GM23338 (cell line): ENCODE measurements at regions not wholly inside any gene's neighbourhood (a gene's known extent, or its start where the extent isn't known, plus 50 kb on each side); places are given as distances from the start of the nearest gene placed in this dataset.

Experiments
- ATAC-seq: fragments of 200-7000 bp; cut with Tn5 transposase; 3 replicates; pipeline ENCODE4 v1.9.1; 2020
- DNase-seq: peaks from one replicate; pipeline ENCODE4 v3.0.0-alpha.2; 2015; ENCODE audit warnings: low spot score
- H2AFZ ChIP-seq: fragments of 200-600 bp; sonication (generic); 2 replicates; pipeline ENCODE4 v1.8.0; 2016; ENCODE audit warnings: antibody characterized with exemption, mild to moderate bottlenecking, moderate library complexity
- H3F3A ChIP-seq: fragments of 200-600 bp; sonication (generic); replicated peaks from 2 replicates; pipeline ENCODE4 v1.8.0; 2017; ENCODE audit warnings: antibody characterized with exemption, mixed run types, low read depth
- H3K27ac ChIP-seq: fragments of 200-600 bp; sonication (generic); 2 replicates; pipeline ENCODE4 v1.6.1; 2016; ENCODE audit warnings: low read depth
- H3K27me3 ChIP-seq: fragments of 200-600 bp; sonication (generic); 2 replicates; pipeline ENCODE4 v1.8.0; 2016; ENCODE audit warnings: mild to moderate bottlenecking, mixed run types, moderate library complexity; ENCODE audit not compliant: insufficient read depth
- H3K36me3 ChIP-seq: fragments of 200-600 bp; sonication (generic); 2 replicates; pipeline ENCODE4 v1.8.0; 2016; ENCODE audit warnings: mild to moderate bottlenecking; ENCODE audit not compliant: insufficient read depth
- H3K4me1 ChIP-seq: fragments of 200-600 bp; sonication (generic); 2 replicates; pipeline ENCODE4 v1.8.0; 2016; ENCODE audit warnings: mild to moderate bottlenecking, moderate library complexity; ENCODE audit not compliant: insufficient read depth
- H3K4me2 ChIP-seq: fragments of 200-600 bp; sonication (generic); 2 replicates; pipeline ENCODE4 v1.7.1; 2017; ENCODE audit warnings: mixed run types
- H3K4me3 ChIP-seq: fragments of 200-600 bp; sonication (generic); 2 replicates; pipeline ENCODE4 v1.6.1; 2016; ENCODE audit warnings: mixed run types
- H3K79me2 ChIP-seq: fragments of 200-600 bp; sonication (generic); replicated peaks from 2 replicates; pipeline ENCODE4 v1.8.0; 2017; ENCODE audit warnings: mild to moderate bottlenecking; ENCODE audit not compliant: insufficient read depth
- H3K9me2 ChIP-seq: fragments of 200-600 bp; sonication (generic); 2 replicates; pipeline ENCODE4 v1.8.0; 2017; ENCODE audit not compliant: insufficient read depth
- H4K20me1 ChIP-seq: fragments of 200-600 bp; sonication (generic); replicated peaks from 2 replicates; pipeline ENCODE4 v1.8.0; 2017; ENCODE audit warnings: mild to moderate bottlenecking; ENCODE audit not compliant: insufficient read depth
- H3K27ac Mint-ChIP-seq: 2 replicates; pipeline ENCODE4 v1.8.0; 2020; ENCODE audit warnings: inconsistent platforms, mild to moderate bottlenecking, moderate library complexity, mixed read lengths
- H3K27me3 Mint-ChIP-seq: 3 replicates; pipeline ENCODE4 v1.8.0; 2022; ENCODE audit warnings: low read depth, mild to moderate bottlenecking, moderate library complexity, mixed read lengths, inconsistent platforms; ENCODE audit not compliant: insufficient read depth, poor library complexity
- H3K36me3 Mint-ChIP-seq: 3 replicates; pipeline ENCODE4 v1.8.0; 2021; ENCODE audit warnings: low read depth, mild to moderate bottlenecking, inconsistent platforms, moderate library complexity, mixed read lengths
- H3K4me1 Mint-ChIP-seq: 3 replicates; pipeline ENCODE4 v1.8.0; 2020; ENCODE audit warnings: mild to moderate bottlenecking, inconsistent platforms, mixed read lengths
- H3K4me3 Mint-ChIP-seq: 3 replicates; pipeline ENCODE4 v1.8.0; 2021; ENCODE audit warnings: moderate library complexity, mild to moderate bottlenecking, inconsistent platforms, mixed read lengths
- H3K9me3 Mint-ChIP-seq: 3 replicates; pipeline ENCODE4 v1.8.0; 2020; ENCODE audit warnings: moderate library complexity, mild to moderate bottlenecking, inconsistent platforms, mixed read lengths
- CREB1 ChIP-seq: fragments of 250-450 bp; sonication (Bioruptor Pico); IDR thresholded peaks from 2 replicates; pipeline ENCODE4 v1.5.0; 2020; ENCODE audit warnings: low read depth, mild to moderate bottlenecking, moderate library complexity
- ETS1 ChIP-seq: IDR thresholded peaks from 2 replicates; pipeline ENCODE4 v1.6.1; 2016; ENCODE audit warnings: antibody characterized with exemption
- EZH2 ChIP-seq: fragments of 200-600 bp; sonication (generic); IDR thresholded peaks from one replicate; pipeline ENCODE4 v1.8.0; 2017; ENCODE audit warnings: antibody characterized with exemption, mild to moderate bottlenecking, low read depth; ENCODE audit not compliant: unreplicated experiment
- EZH2phosphoT487 ChIP-seq: fragments of 200-600 bp; sonication (generic); IDR thresholded peaks from one replicate; pipeline ENCODE4 v1.8.1; 2018; ENCODE audit warnings: antibody characterized with exemption; ENCODE audit not compliant: unreplicated experiment
- JUNB ChIP-seq: IDR thresholded peaks from one replicate; pipeline ENCODE4 v1.6.1; 2016; ENCODE audit warnings: antibody characterized with exemption; ENCODE audit not compliant: unreplicated experiment
- NANOG ChIP-seq: IDR thresholded peaks from 2 replicates; pipeline ENCODE4 v1.6.1; 2016; ENCODE audit warnings: antibody characterized with exemption, borderline replicate concordance
- POLR2AphosphoS5 ChIP-seq: IDR thresholded peaks from 2 replicates; pipeline ENCODE4 v1.6.1; 2016; ENCODE audit warnings: antibody characterized with exemption, low read depth
- REST ChIP-seq: IDR thresholded peaks from one replicate; pipeline ENCODE4 v1.6.1; 2018; ENCODE audit warnings: antibody characterized with exemption; ENCODE audit not compliant: unreplicated experiment
- STAT1 ChIP-seq: IDR thresholded peaks from one replicate; pipeline ENCODE4 v1.6.1; 2016; ENCODE audit warnings: antibody characterized with exemption; ENCODE audit not compliant: unreplicated experiment
- ZNF114 ChIP-seq: fragments of 250-450 bp; sonication (Bioruptor Pico); IDR thresholded peaks from 2 replicates; pipeline ENCODE4 v1.5.0; 2020; ENCODE audit warnings: mild to moderate bottlenecking, moderate library complexity
- ZNF331 ChIP-seq: fragments of 250-450 bp; sonication (Bioruptor Pico); IDR thresholded peaks from 2 replicates; pipeline ENCODE4 v1.5.0; 2020; ENCODE audit warnings: low read depth, mild to moderate bottlenecking, moderate library complexity
- ZNF462 ChIP-seq: fragments of 250-450 bp; sonication (Bioruptor Pico); IDR thresholded peaks from 2 replicates; pipeline ENCODE4 v1.5.0; 2020; ENCODE audit warnings: mild to moderate bottlenecking, moderate library complexity

GRCh38 chr1:164466429-164466828 lies 92.6 kb upstream of the PBX1 start:
- ATAC-seq (no peak), DNase-seq (no peak)
- H3K27me3 ChIP-seq, result no peaks in the 10 kb centered on the region
- H3K4me2 ChIP-seq, result no peak overlapping the region
- H3K36me3 ChIP-seq, result no peaks in the 10 kb centered on the region
- H3K4me1 ChIP-seq, result no peaks in the 10 kb centered on the region
- Mint-ChIP-seq H3K4me3 (no peak overlapping the region), H3K4me1 (no peaks in the 10 kb centered on the region), H3K36me3 (no peaks in the 10 kb centered on the region), H3K27ac (no peak overlapping the region), H3K27me3 (no peaks in the 10 kb centered on the region), H3K9me3 (no peaks in the 10 kb centered on the region)
- H4K20me1 ChIP-seq, result no peaks in the 10 kb centered on the region
- no peaks in the 10 kb centered on the region for H3K79me2 ChIP-seq
- H2AFZ ChIP-seq, result no peak overlapping the region
- no peak overlapping the region for H3K4me3 ChIP-seq
- H3F3A ChIP-seq, result no peaks in the 10 kb centered on the region
- no peaks in the 10 kb centered on the region for H3K9me2 ChIP-seq
- TF ChIP-seq POLR2AphosphoS5, result no peak
- no peak for TF ChIP-seq EZH2phosphoT487
- TF ChIP-seq NANOG, result no peak
- no peak for TF ChIP-seq CREB1 (CRISPR knock-in tag)
- TF ChIP-seq EZH2, result no peak
- no peak for TF ChIP-seq JUNB
- no peak for TF ChIP-seq ZNF331 (CRISPR knock-in tag)
- no peak for TF ChIP-seq ZNF462 (CRISPR knock-in tag)
- no peak for TF ChIP-seq ETS1
- no peak for TF ChIP-seq ZNF114 (CRISPR knock-in tag)
- TF ChIP-seq STAT1, result no peak
- no peak for TF ChIP-seq REST
- no peak overlapping the region for H3K27ac ChIP-seq
